Transverse colon (tissue), 4 donors: ENCODE measurements at regions not wholly inside any gene's neighbourhood (a gene's known extent, or its start where the extent isn't known, plus 50 kb on each side); places are given as distances from the start of the nearest gene placed in this dataset.

Experiments
- CTCF ChIP-seq, 5 experiments: fragments of 200-600 bp in 3 of 5; fragments of 450-650 bp in 2 of 5; sonication (generic) in 3 of 5; IDR thresholded peaks; 1 replicate in 2 of 5; 2 replicates in 3 of 5; pipeline ENCODE4 v1.5.1; 2016 to 2017; ENCODE audit warnings: antibody characterized with exemption in 5 of 5, inconsistent platforms in 3 of 5, mild to moderate bottlenecking in 2 of 5, moderate library complexity in 1 of 5
- EP300 ChIP-seq: sonication (generic); formaldehyde crosslinking; IDR thresholded peaks from one replicate; pipeline ENCODE4 v1.6.1; 2017; ENCODE audit warnings: antibody characterized with exemption, low read depth
- POLR2A ChIP-seq: fragments of 450-650 bp; IDR thresholded peaks from one replicate; pipeline ENCODE4 v1.6.1; 2016; ENCODE audit warnings: antibody characterized with exemption, mild to moderate bottlenecking, moderate library complexity
- POLR2AphosphoS5 ChIP-seq, 3 donors: sonication (generic); formaldehyde crosslinking; IDR thresholded peaks; one replicate each; pipeline ENCODE4 v1.6.1; 2016; ENCODE audit warnings: antibody characterized with exemption in 3 of 3

GRCh38 chr4:182126603-182127002, 116.6 kb upstream of the TENM3 start:
- TF ChIP-seq CTCF (IDR thresholded peaks at IDR 0.05) (no peak), POLR2A (no peak), POLR2AphosphoS5 (IDR thresholded peaks at IDR 0.05) (no peak), EP300 (no peak)
